NB4 (cell line): ENCODE measurements at regions not wholly inside any gene's neighbourhood (a gene's known extent, or its start where the extent isn't known, plus 50 kb on each side); places are given as distances from the start of the nearest gene placed in this dataset.

Experiments
- DNase-seq: peaks from one replicate; pipeline ENCODE4 v3.0.0; 2010; ENCODE audit warnings: low read depth
- H3K4me3 ChIP-seq: one replicate; pipeline ENCODE4 v1.5.1; 2011; ENCODE audit warnings: mild to moderate bottlenecking, low read depth, low read length, moderate library complexity
- MAX ChIP-seq: IDR thresholded peaks from 2 replicates; pipeline ENCODE4 v1.6.1; 2011; ENCODE audit warnings: low read depth, low read length
- MYC ChIP-seq: IDR thresholded peaks from 2 replicates; pipeline ENCODE4 v1.6.1; 2011; ENCODE audit warnings: low read depth, low read length
- POLR2A ChIP-seq: IDR thresholded peaks from 2 replicates; pipeline ENCODE4 v1.6.1; 2011; ENCODE audit warnings: mild to moderate bottlenecking; ENCODE audit not compliant: insufficient read length; ENCODE audit errors: extremely low read depth
- TF ChIP-seq, protein P1 (sequence below): IDR thresholded peaks from one replicate; pipeline ENCODE4 v1.5.1; 2012; ENCODE audit warnings: low read depth, low read length

DNA sequence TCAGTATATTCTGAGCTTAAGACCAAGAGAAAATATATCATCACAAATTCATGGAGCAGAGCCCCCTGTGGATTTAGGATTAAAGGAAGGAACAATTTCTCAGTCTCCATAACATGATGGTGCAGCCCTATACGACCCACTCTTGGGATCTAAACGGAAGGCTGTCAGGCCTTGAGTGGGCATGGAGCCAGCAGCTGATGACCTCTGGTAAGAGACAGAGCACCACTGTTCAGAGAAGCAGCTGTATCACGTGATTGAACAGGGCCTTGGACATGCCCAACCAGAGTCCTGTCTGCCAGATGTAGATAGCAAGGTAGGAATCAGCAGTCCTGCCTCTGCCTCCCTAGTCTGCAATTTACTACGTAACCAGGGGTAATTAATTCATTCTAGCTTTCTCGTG is 259.4 kb upstream of the POU3F2 start:
- TF ChIP-seq, protein P1, sequence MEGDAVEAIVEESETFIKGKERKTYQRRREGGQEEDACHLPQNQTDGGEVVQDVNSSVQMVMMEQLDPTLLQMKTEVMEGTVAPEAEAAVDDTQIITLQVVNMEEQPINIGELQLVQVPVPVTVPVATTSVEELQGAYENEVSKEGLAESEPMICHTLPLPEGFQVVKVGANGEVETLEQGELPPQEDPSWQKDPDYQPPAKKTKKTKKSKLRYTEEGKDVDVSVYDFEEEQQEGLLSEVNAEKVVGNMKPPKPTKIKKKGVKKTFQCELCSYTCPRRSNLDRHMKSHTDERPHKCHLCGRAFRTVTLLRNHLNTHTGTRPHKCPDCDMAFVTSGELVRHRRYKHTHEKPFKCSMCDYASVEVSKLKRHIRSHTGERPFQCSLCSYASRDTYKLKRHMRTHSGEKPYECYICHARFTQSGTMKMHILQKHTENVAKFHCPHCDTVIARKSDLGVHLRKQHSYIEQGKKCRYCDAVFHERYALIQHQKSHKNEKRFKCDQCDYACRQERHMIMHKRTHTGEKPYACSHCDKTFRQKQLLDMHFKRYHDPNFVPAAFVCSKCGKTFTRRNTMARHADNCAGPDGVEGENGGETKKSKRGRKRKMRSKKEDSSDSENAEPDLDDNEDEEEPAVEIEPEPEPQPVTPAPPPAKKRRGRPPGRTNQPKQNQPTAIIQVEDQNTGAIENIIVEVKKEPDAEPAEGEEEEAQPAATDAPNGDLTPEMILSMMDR, result no peak
- no peak for TF ChIP-seq MYC
- TF ChIP-seq MAX, result no peak
- TF ChIP-seq POLR2A, result no peak
- DNase-seq, result no peak

DNA sequence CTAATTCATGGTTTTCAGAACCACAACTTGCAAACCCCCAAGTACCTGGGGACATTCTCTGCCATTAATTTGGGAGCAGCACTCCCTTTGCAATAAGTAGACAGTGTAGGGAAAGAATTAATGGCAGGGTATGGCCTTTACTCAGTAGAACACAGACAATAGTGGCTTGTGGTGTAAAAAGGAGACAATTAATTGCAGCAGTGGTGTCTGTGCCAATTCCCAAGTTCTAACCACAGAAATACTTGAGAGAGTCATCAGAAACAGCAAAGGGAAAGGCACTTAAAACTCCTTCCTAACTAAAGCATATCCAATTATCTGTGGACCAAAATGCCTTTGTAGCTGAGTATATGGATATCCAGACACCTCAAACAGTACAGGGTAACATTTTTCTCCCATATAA is 257.6 kb upstream of the POU3F2 start:
- TF ChIP-seq POLR2A (no peak), MYC (no peak), MAX (no peak)
- TF ChIP-seq, protein P1, result no peak
- H3K4me3 ChIP-seq, result no peak overlapping the region
- no peak for DNase-seq

More for the DNA sequence above, 259.4 kb upstream of the POU3F2 start:
- no peak overlapping the region for H3K4me3 ChIP-seq

DNA sequence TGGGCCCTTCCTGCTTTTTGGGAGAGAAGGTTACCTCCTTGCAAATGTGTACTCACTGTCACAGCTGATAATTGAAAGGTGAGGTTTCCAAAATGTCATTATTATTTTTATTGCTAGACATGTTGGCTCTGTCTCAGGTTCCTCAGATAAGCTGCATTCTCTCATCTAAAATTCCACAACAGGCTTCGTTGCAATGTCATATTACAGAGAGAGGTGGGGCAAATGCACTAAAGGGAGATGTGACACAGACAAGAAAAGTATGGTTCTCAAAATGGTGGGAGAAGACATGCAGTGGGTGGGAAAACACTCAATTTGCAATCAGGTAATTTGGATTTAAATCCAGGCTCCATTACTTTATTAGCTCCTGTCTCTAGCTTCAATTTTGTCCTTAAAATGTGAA is 256.4 kb upstream of the POU3F2 start:
- no peak for DNase-seq
- TF ChIP-seq, protein P1, result no peak
- TF ChIP-seq MAX, result no peak
- TF ChIP-seq POLR2A, result no peak
- TF ChIP-seq MYC, result no peak
- H3K4me3 ChIP-seq, result no peak overlapping the region

DNA sequence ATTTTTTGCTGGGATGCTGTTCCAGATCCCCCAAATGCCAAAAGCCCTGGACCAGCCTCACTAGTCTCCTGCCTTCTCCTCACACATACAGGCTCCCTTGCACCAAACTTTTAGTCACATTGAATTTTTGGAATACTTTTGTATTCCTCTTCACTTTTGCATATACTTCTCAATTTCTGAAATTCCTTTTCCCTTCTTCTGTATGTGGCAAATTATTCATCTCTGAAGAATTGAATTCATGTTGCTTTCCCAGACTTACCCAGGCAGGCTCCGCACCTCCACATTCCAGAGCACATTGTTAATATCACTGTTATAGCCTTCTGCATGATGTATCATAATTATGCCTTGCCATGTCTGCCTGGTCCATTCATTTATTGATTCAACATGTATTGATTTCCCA is 255.3 kb upstream of the POU3F2 start:
- H3K4me3 ChIP-seq, result no peak overlapping the region
- DNase-seq, result no peak
- TF ChIP-seq, protein P1, result no peak
- TF ChIP-seq MAX (no peak), POLR2A (no peak), MYC (no peak)

DNA sequence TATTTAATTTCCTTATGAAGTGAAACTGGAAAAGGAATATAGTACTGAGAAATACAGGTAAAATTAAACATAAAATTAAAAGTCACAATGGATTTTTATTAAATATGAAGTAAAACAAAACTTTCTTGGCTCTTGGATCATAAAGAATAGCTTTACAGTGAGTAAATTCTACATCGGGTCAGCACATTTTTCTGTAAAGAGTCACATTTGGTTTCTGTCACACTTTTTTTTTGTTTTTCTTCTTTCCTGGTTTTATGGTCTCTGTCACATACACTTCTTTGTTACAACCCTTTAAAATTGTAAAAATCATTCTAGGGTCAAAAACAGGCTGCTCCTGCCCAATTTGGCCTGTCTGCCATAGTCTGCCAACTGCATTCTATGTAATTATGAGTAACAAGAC is 254.4 kb upstream of the POU3F2 start:
- no peak for DNase-seq
- H3K4me3 ChIP-seq, result no peak overlapping the region
- TF ChIP-seq, protein P1, result no peak

DNA sequence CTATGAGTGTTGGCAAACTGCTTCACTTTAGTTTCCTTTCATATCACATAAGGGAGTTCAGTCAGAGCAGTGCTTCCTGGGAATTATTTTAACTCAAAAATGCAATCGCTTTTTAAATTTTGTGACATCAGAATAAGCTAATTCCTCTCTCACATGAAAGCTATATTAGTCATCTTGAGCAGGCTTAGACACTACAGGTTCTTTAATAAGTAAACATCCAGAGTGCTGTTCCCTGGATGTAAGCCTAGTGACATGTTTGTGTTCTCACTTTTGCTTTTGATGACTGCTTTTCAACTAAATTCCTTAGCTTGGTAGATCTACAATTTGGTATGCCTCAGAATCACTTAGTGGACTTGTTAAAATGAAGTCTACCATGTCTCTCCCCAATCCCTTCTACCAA is 252.7 kb upstream of the POU3F2 start:
- no peak overlapping the region for H3K4me3 ChIP-seq
- TF ChIP-seq MAX (no peak), MYC (no peak)
- TF ChIP-seq, protein P1, result no peak
- no peak for DNase-seq
